Stimulated activated CD4-positive, alpha-beta T cell treated with anti-CD3 and anti-CD28 coated beads, TNF-alpha, amount 100 ng/mL, for 24 hours (primary cell): ENCODE measurements at regions not wholly inside any gene's neighbourhood (a gene's known extent, or its start where the extent isn't known, plus 50 kb on each side); places are given as distances from the start of the nearest gene placed in this dataset.

ENCODE experiments used
- DNase-seq, 3 experiments: peaks; one replicate each; pipeline ENCODE4 v3.0.0-alpha.2; 2020; ENCODE audit warnings: low read depth in 3 of 3

- no peak for DNase-seq
These were observed 162.6 kb upstream of the E2F8 start for GRCh38 chr11:19403196-19403895.

GRCh38 chr11:19400296-19400695 lies 159.6 kb upstream of the E2F8 start:
- no peak for DNase-seq

GRCh38 chr11:19398772-19399527 lies 158.2 kb upstream of the E2F8 start:
- no peak for DNase-seq

GRCh38 chr11:19398273-19398672 lies 157.5 kb upstream of the E2F8 start:
- DNase-seq, result no peak

- DNase-seq, result no peak
These were observed 154.3 kb upstream of the E2F8 start for GRCh38 chr11:19395050-19395449.

GRCh38 chr11:19394525-19395016 lies 153.8 kb upstream of the E2F8 start:
- no peak for DNase-seq

- no peak for DNase-seq
These were observed 153.2 kb upstream of the E2F8 start for GRCh38 chr11:19393941-19394340.

GRCh38 chr11:19392847-19393518 lies 152.2 kb upstream of the E2F8 start:
- no peak for DNase-seq

- DNase-seq, result no peak
These were observed 151.6 kb upstream of the E2F8 start for GRCh38 chr11:19392321-19392720.

- DNase-seq, result no peak
These were observed 150.9 kb upstream of the E2F8 start for GRCh38 chr11:19391652-19392051.

GRCh38 chr11:19391026-19391425 lies 150.3 kb upstream of the E2F8 start:
- no peak for DNase-seq

- no peak for DNase-seq
These were observed 149.1 kb upstream of the E2F8 start for GRCh38 chr11:19389787-19390303.

- no peak for DNase-seq
These were observed 141.4 kb upstream of the E2F8 start for GRCh38 chr11:19382131-19382611.

GRCh38 chr11:19380375-19380774 lies 139.6 kb upstream of the E2F8 start:
- DNase-seq, result no peak

GRCh38 chr11:19379465-19379864 lies 138.7 kb upstream of the E2F8 start:
- DNase-seq, result no peak

- DNase-seq, result no peak
These were observed 138.1 kb upstream of the E2F8 start for GRCh38 chr11:19378814-19379213.

GRCh38 chr11:19377881-19378280 lies 137.1 kb upstream of the E2F8 start:
- DNase-seq, result no peak

- no peak for DNase-seq
These were observed 134.7 kb upstream of the E2F8 start for GRCh38 chr11:19375440-19375839.

- no peak for DNase-seq
These were observed 133.4 kb upstream of the E2F8 start for GRCh38 chr11:19374151-19374569.

- no peak for DNase-seq
These were observed 131.6 kb upstream of the E2F8 start for GRCh38 chr11:19372381-19372780.

- DNase-seq, result no peak
These were observed 129.5 kb upstream of the E2F8 start for GRCh38 chr11:19370100-19370861.
